H1 (cell line): ENCODE measurements at regions not wholly inside any gene's neighbourhood (a gene's known extent, or its start where the extent isn't known, plus 50 kb on each side); places are given as distances from the start of the nearest gene placed in this dataset.

Experiments
- CTCF ChIA-PET: fragments of 300-600 bp; sonication (Branson Sonifier 250); formaldehyde crosslinking; loops from one replicate; lab custom pipeline; 2021; ENCODE audit not compliant: partially characterized antibody; lab: Charles Lee
- POLR2A ChIA-PET: fragments of 300-600 bp; sonication (Branson Sonifier 250); formaldehyde crosslinking; loops from one replicate; lab custom pipeline; 2021; ENCODE audit warnings: inconsistent platforms; ENCODE audit not compliant: partially characterized antibody; lab: Charles Lee
- DNase-seq, 2 experiments: peaks; one replicate each; pipeline versions ENCODE4 v3.0.0 to v3.0.0-alpha.2; 2010 to 2022; ENCODE audit warnings: low spot score in 2 of 2, low read depth in 1 of 2, mixed read lengths in 1 of 2
- FAIRE-seq: peaks from 2 replicates; lab custom pipeline; 2011; peaks lifted over from hg19 to GRCh38; lab: Jason Lieb, UNC
- H2AFZ ChIP-seq: 2 replicates; pipeline ENCODE4 v1.8.1; 2012; ENCODE audit warnings: low read length, inconsistent platforms
- H2AK5ac ChIP-seq: 2 replicates; pipeline ENCODE4 v1.6.1; 2013; ENCODE audit warnings: low read depth, low read length
- H2BK120ac ChIP-seq: replicated peaks from 2 replicates; pipeline ENCODE3; 2013; ENCODE audit warnings: low read depth, low read length, inconsistent platforms
- H2BK12ac ChIP-seq: 2 replicates; pipeline ENCODE4 v1.6.1; 2013; ENCODE audit warnings: low read depth, low read length
- H2BK15ac ChIP-seq: 2 replicates; pipeline ENCODE4 v1.6.1; 2013; ENCODE audit warnings: low read length
- H2BK20ac ChIP-seq: 2 replicates; pipeline ENCODE4 v1.6.1; 2013; ENCODE audit warnings: low read length
- H2BK5ac ChIP-seq: 2 replicates; pipeline ENCODE4 v1.6.1; 2013; ENCODE audit warnings: low read depth, low read length
- H3K14ac ChIP-seq: 2 replicates; pipeline ENCODE4 v1.6.1; 2013; ENCODE audit warnings: inconsistent platforms; ENCODE audit not compliant: insufficient read length
- H3K18ac ChIP-seq: 2 replicates; pipeline ENCODE4 v1.6.1; 2013; ENCODE audit warnings: low read length; ENCODE audit errors: extremely low read depth
- H3K23ac ChIP-seq: 2 replicates; pipeline ENCODE4 v1.6.1; 2013; ENCODE audit warnings: inconsistent platforms; ENCODE audit not compliant: insufficient read length
- H3K23me2 ChIP-seq: 2 replicates; pipeline ENCODE4 v1.6.1; 2013; ENCODE audit warnings: low read depth, low read length
- H3K27ac ChIP-seq: 2 replicates; pipeline ENCODE4 v1.6.1; 2011; ENCODE audit warnings: low read depth, low read length, inconsistent platforms
- H3K27me3 ChIP-seq, 4 experiments: replicated peaks in 1 of 4; 1 replicate in 1 of 4; 2 replicates in 3 of 4; pipeline versions ENCODE4 v1.6.1 to v1.8.1; 2011 to 2013; ENCODE audit warnings: low read length in 3 of 4, mild to moderate bottlenecking in 3 of 4, inconsistent platforms in 2 of 4, mixed read lengths in 2 of 4, moderate library complexity in 1 of 4; ENCODE audit not compliant: control insufficient read depth in 3 of 4, insufficient read depth in 3 of 4; ENCODE audit errors: extremely low read depth in 1 of 4
- H3K36me3 ChIP-seq, 4 experiments: 2 replicates each; pipeline versions ENCODE4 v1.6.1 to v1.8.1; 2011 to 2013; ENCODE audit warnings: mild to moderate bottlenecking in 4 of 4, low read length in 3 of 4, moderate library complexity in 2 of 4, control low read depth in 1 of 4, inconsistent platforms in 1 of 4; ENCODE audit not compliant: insufficient read depth in 4 of 4, control insufficient read depth in 2 of 4
- H3K4ac ChIP-seq: replicated peaks from 2 replicates; pipeline ENCODE3; 2013; ENCODE audit warnings: low read length, low read depth, mixed read lengths, inconsistent platforms; ENCODE audit not compliant: insufficient read length
- H3K4me1 ChIP-seq, 4 experiments: replicated peaks in 1 of 4; 1 replicate in 1 of 4; 2 replicates in 3 of 4; pipeline versions ENCODE4 v1.6.1 to v1.8.1; 2011 to 2013; ENCODE audit warnings: low read length in 3 of 4, inconsistent platforms in 2 of 4, mixed read lengths in 1 of 4; ENCODE audit not compliant: insufficient read depth in 4 of 4, control insufficient read depth in 3 of 4
- H3K4me2 ChIP-seq, 2 experiments: 2 replicates each; pipeline versions ENCODE4 v1.6.1 to v1.8.1; 2011 to 2013; ENCODE audit warnings: low read depth in 2 of 2, low read length in 2 of 2, control low read depth in 1 of 2, inconsistent platforms in 1 of 2, mild to moderate bottlenecking in 1 of 2; ENCODE audit not compliant: insufficient read depth in 1 of 2
- H3K4me3 ChIP-seq, 4 experiments: fragments of 200-600, 300-600 bp in 1 of 4; sonication (generic), shearing (Covaris generic), sonication (Bioruptor Twin) in 1 of 4; 2 replicates each; pipeline versions ENCODE4 v1.5.1 to v1.8.1; 2011 to 2016; ENCODE audit warnings: low read length in 4 of 4, low read depth in 3 of 4, control low read depth in 2 of 4, inconsistent platforms in 2 of 4, mild to moderate bottlenecking in 2 of 4, mixed read lengths in 1 of 4, moderate library complexity in 1 of 4; ENCODE audit not compliant: insufficient read depth in 2 of 4; ENCODE audit errors: extremely low read depth in 1 of 4
- H3K56ac ChIP-seq: replicated peaks from 2 replicates; pipeline ENCODE3; 2013; ENCODE audit warnings: low read depth, mild to moderate bottlenecking, mixed read lengths, low read length, inconsistent platforms; ENCODE audit not compliant: insufficient read length
- H3K79me1 ChIP-seq: 2 replicates; pipeline ENCODE4 v1.6.1; 2013; ENCODE audit warnings: low read depth, low read length, control low read depth
- H3K79me2 ChIP-seq, 2 experiments: 2 replicates each; pipeline versions ENCODE4 v1.6.1 to v1.8.1; 2012 to 2013; ENCODE audit warnings: low read length in 2 of 2, mild to moderate bottlenecking in 2 of 2, inconsistent platforms in 1 of 2; ENCODE audit not compliant: insufficient read depth in 2 of 2, control insufficient read depth in 1 of 2
- H3K9ac ChIP-seq, 4 experiments: replicated peaks in 1 of 4; 1 replicate in 1 of 4; 2 replicates in 3 of 4; pipeline versions ENCODE4 v1.6.1 to v1.8.1; 2011 to 2013; ENCODE audit warnings: low read depth in 3 of 4, low read length in 3 of 4, control low read depth in 2 of 4, mild to moderate bottlenecking in 2 of 4, moderate library complexity in 2 of 4, inconsistent platforms in 1 of 4; ENCODE audit errors: extremely low read depth in 1 of 4
- H3K9me3 ChIP-seq, 2 experiments: 2 replicates each; pipeline versions ENCODE4 v1.6.1 to v1.8.1; 2012 to 2013; ENCODE audit warnings: mild to moderate bottlenecking in 2 of 2, moderate library complexity in 2 of 2, control low read depth in 1 of 2, inconsistent platforms in 1 of 2, low read depth in 1 of 2, low read length in 1 of 2, mixed read lengths in 1 of 2; ENCODE audit not compliant: insufficient read depth in 2 of 2
- H4K20me1 ChIP-seq, 2 experiments: replicated peaks in 1 of 2; 2 replicates each; pipeline versions ENCODE3 to v1.8.1; 2011 to 2013; ENCODE audit warnings: inconsistent platforms in 2 of 2, low read length in 2 of 2, mild to moderate bottlenecking in 1 of 2; ENCODE audit not compliant: insufficient read depth in 2 of 2, control insufficient read depth in 1 of 2
- H4K5ac ChIP-seq: 2 replicates; pipeline ENCODE4 v1.6.1; 2013; ENCODE audit warnings: low read length, low read depth, mixed read lengths, inconsistent platforms; ENCODE audit not compliant: insufficient read length
- H4K8ac ChIP-seq: 2 replicates; pipeline ENCODE4 v1.8.0; 2013; ENCODE audit warnings: mild to moderate bottlenecking, moderate library complexity, low read length, inconsistent platforms; ENCODE audit not compliant: insufficient read depth; ENCODE audit errors: extremely low read depth
- H4K91ac ChIP-seq: replicated peaks from 2 replicates; pipeline ENCODE3; 2013; ENCODE audit warnings: low read length, mixed read lengths, inconsistent platforms; ENCODE audit not compliant: insufficient read length
- ATF3 ChIP-seq: IDR thresholded peaks from 2 replicates; pipeline ENCODE4 v1.6.1; 2011; ENCODE audit warnings: low read depth, mild to moderate bottlenecking, low read length; ENCODE audit not compliant: insufficient read depth
- WGBS, 2 experiments: shearing (Covaris generic) in 1 of 2; methylation state at CpG; one replicate each; pipeline versions ENCODE4 v1.1.6 to v1.1.7; 2013 to 2015; ENCODE audit warnings: low lambda C conversion rate in 2 of 2, mixed read lengths in 2 of 2, inconsistent platforms in 1 of 2, low coverage in 1 of 2, missing lambda C conversion rate in 1 of 2; ENCODE audit not compliant: insufficient replicate concordance in 2 of 2, insufficient coverage in 1 of 2, insufficient read length in 1 of 2; ENCODE audit errors: extremely low coverage in 1 of 2, missing lambda C conversion rate in 1 of 2; 5-methylcytosine and 5-hydroxymethylcytosine counted together

- Histone ChIP-seq H3K56ac (no peak overlapping the region), H3K27ac (no peak overlapping the region), H2AK5ac (no peak overlapping the region), H3K27me3 (no peaks in the 10 kb centered on the region), H4K8ac (no peak overlapping the region), H2BK15ac (no peak overlapping the region), H3K4me2 (no peak overlapping the region), H3K79me2 (no peaks in the 10 kb centered on the region), H3K9me3 (no peaks in the 10 kb centered on the region), H3K14ac (no peak overlapping the region), H2BK5ac (no peak overlapping the region), H2BK20ac (no peak overlapping the region), H3K4me3 (no peak overlapping the region), H3K23me2 (0 out of 2 replicates have a peak, but pooled peaks cover 2% of the 10 kb centered on the region), H3K4ac (no peak overlapping the region), H3K36me3 (no peaks in the 10 kb centered on the region), H3K9ac (no peak overlapping the region), H4K91ac (no peak overlapping the region), H2AFZ (no peak overlapping the region), H3K79me1 (no peaks in the 10 kb centered on the region), H3K4me1 (peaks cover 0 to 3% (median 0%) of the 10 kb centered on the region in 4 experiments; a peak in 2 of 7 replicates), H3K18ac (no peak overlapping the region), H2BK12ac (no peak overlapping the region), H3K23ac (no peak overlapping the region), H4K20me1 (no peaks in the 10 kb centered on the region), H4K5ac (no peak overlapping the region), H2BK120ac (no peak overlapping the region)
- ChIA-PET CTCF (interaction anchor here (0.6 kb wide), 1 partner anchor 223 kb away, joined by 4 read pairs; no protein-coding TSS in a partner anchor), POLR2A (no interaction called here)
- WGBS, 2 experiments = 92% methylated on average over 1 of the region's 1 CpG; no CpG with 5 or more reads in 1 of the 2 experiments
- FAIRE-seq (no peak), DNase-seq (no peak)
- TF ChIP-seq ATF3 = no peak
Observed at GRCh38 chr1:194338241-194338948, 1152.0 kb upstream of the B3GALT2 start.
